Liver (tissue), 7 donors: ENCODE measurements at regions not wholly inside any gene's neighbourhood (a gene's known extent, or its start where the extent isn't known, plus 50 kb on each side); places are given as distances from the start of the nearest gene placed in this dataset.

ENCODE experiments used
- DNase-seq: peaks from one replicate; pipeline ENCODE4 v3.0.0-alpha.2; 2017; ENCODE audit warnings: low spot score
- H3K27ac ChIP-seq, 2 donors: one replicate each; pipeline ENCODE4 v1.7.0; 2013; ENCODE audit warnings: inconsistent platforms in 2 of 2, low read length in 2 of 2, control low read depth in 1 of 2, low read depth in 1 of 2, mild to moderate bottlenecking in 1 of 2
- H3K27me3 ChIP-seq, 4 donors: one replicate each; pipeline versions ENCODE4 v1.6.1 to v1.7.0; 2013; ENCODE audit warnings: low read length in 3 of 4, inconsistent platforms in 1 of 4, mild to moderate bottlenecking in 1 of 4, moderate library complexity in 1 of 4; ENCODE audit not compliant: control insufficient read depth in 4 of 4, insufficient read depth in 4 of 4
- H3K36me3 ChIP-seq, 4 donors: one replicate each; pipeline versions ENCODE4 v1.6.1 to v1.7.0; 2013; ENCODE audit warnings: low read length in 3 of 4, mild to moderate bottlenecking in 3 of 4, low read depth in 1 of 4, moderate library complexity in 1 of 4; ENCODE audit not compliant: control insufficient read depth in 4 of 4, insufficient read depth in 3 of 4
- H3K4me1 ChIP-seq, 4 donors: one replicate each; pipeline versions ENCODE4 v1.6.1 to v1.7.0; 2013; ENCODE audit warnings: low read length in 3 of 4, mild to moderate bottlenecking in 3 of 4, moderate library complexity in 1 of 4; ENCODE audit not compliant: control insufficient read depth in 4 of 4, insufficient read depth in 4 of 4
- H3K4me3 ChIP-seq, 3 donors: one replicate each; pipeline versions ENCODE4 v1.6.1 to v1.7.0; 2013; ENCODE audit warnings: low read length in 3 of 3, control low read depth in 1 of 3, low read depth in 1 of 3, mild to moderate bottlenecking in 1 of 3
- H3K9ac ChIP-seq, 2 donors: one replicate each; pipeline ENCODE4 v1.7.0; 2013; ENCODE audit warnings: low read length in 2 of 2, mild to moderate bottlenecking in 2 of 2, moderate library complexity in 2 of 2, control low read depth in 1 of 2, low read depth in 1 of 2
- H3K9me3 ChIP-seq, 4 donors: one replicate each; pipeline versions ENCODE4 v1.6.1 to v1.7.0; 2013; ENCODE audit warnings: low read length in 3 of 4; ENCODE audit not compliant: control insufficient read depth in 4 of 4
- EGR1 ChIP-seq, 2 donors: IDR thresholded peaks; 2 replicates each; pipeline ENCODE4 v1.6.1; 2016 to 2018; ENCODE audit warnings: antibody characterized with exemption in 2 of 2, low read depth in 2 of 2
- FOXA1 ChIP-seq: IDR thresholded peaks from 2 replicates; pipeline ENCODE4 v1.6.1; 2016; ENCODE audit warnings: antibody characterized with exemption
- FOXA2 ChIP-seq: IDR thresholded peaks from 2 replicates; pipeline ENCODE4 v1.6.1; 2016; ENCODE audit warnings: antibody characterized with exemption
- GABPA ChIP-seq, 2 donors: IDR thresholded peaks in 1 of 2; conservative IDR thresholded peaks in 1 of 2; 2 replicates each; pipeline ENCODE4 v1.6.1; 2016; ENCODE audit warnings: antibody characterized with exemption in 2 of 2, mild to moderate bottlenecking in 1 of 2, moderate library complexity in 1 of 2
- HNF4A ChIP-seq, 2 donors: conservative IDR thresholded peaks; 2 replicates each; pipeline ENCODE4 v1.6.1; 2016; ENCODE audit warnings: antibody characterized with exemption in 2 of 2, mild to moderate bottlenecking in 2 of 2
- JUND ChIP-seq, 2 donors: IDR thresholded peaks; 2 replicates each; pipeline ENCODE4 v1.6.1; 2016; ENCODE audit warnings: antibody characterized with exemption in 2 of 2
- NR2F2 ChIP-seq: IDR thresholded peaks from 2 replicates; pipeline ENCODE4 v1.6.1; 2016; ENCODE audit warnings: antibody characterized with exemption
- REST ChIP-seq: IDR thresholded peaks from 2 replicates; pipeline ENCODE4 v1.6.1; 2016; ENCODE audit warnings: antibody characterized with exemption, mild to moderate bottlenecking
- RXRA ChIP-seq, 2 donors: IDR thresholded peaks; 2 replicates each; pipeline ENCODE4 v1.6.1; 2017 to 2018; ENCODE audit warnings: antibody characterized with exemption in 2 of 2, mild to moderate bottlenecking in 1 of 2
- SP1 ChIP-seq: IDR thresholded peaks from 2 replicates; pipeline ENCODE4 v1.6.1; 2018; ENCODE audit warnings: antibody characterized with exemption, mild to moderate bottlenecking
- TAF1 ChIP-seq: conservative IDR thresholded peaks from 2 replicates; pipeline ENCODE4 v1.6.1; 2016; ENCODE audit warnings: antibody characterized with exemption, mild to moderate bottlenecking
- YY1 ChIP-seq: IDR thresholded peaks from 2 replicates; pipeline ENCODE4 v1.6.1; 2016; ENCODE audit warnings: antibody characterized with exemption, mild to moderate bottlenecking
- WGBS: extraction: QIAGEN DNeasy Blood & Tissue Kit; methylation state at CpG from one replicate; pipeline ENCODE4 v1.1.7; 2013; 5-methylcytosine and 5-hydroxymethylcytosine counted together
- TF ChIP-seq, protein P1 (sequence below): IDR thresholded peaks from 2 replicates; pipeline ENCODE4 v1.6.1; 2016; ENCODE audit warnings: antibody characterized with exemption
- TF ChIP-seq, protein P2 (sequence below): IDR thresholded peaks from 2 replicates; pipeline ENCODE4 v1.6.1; 2016; ENCODE audit warnings: antibody characterized with exemption
- donor health status: healthy.
- donor health status: healthy.
- donor health status: healthy.
- donor health status: healthy.

- TF ChIP-seq YY1 (no peak), RXRA (IDR thresholded peaks at IDR 0.05) (no peak), REST (no peak), FOXA2 (no peak), SP1 (no peak), TAF1 (no peak), GABPA (IDR thresholded peaks at IDR 0.05 in 1 of 2, conservative IDR thresholded peaks at IDR 0.05 in 1 of 2) (no peak), JUND (IDR thresholded peaks at IDR 0.05) (no peak), EGR1 (IDR thresholded peaks at IDR 0.05; ENCODE audit: low read depth in 2 of 2) (no peak)
- TF ChIP-seq, protein P1, sequence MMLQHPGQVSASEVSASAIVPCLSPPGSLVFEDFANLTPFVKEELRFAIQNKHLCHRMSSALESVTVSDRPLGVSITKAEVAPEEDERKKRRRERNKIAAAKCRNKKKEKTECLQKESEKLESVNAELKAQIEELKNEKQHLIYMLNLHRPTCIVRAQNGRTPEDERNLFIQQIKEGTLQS: no peak
- 77% methylated on average over 15 of the region's 15 CpGs for WGBS
- Histone ChIP-seq H3K27me3 (peaks cover 0 to 27% (median 2%) of the 10 kb centered on the region in 4 donors), H3K9ac (no peak overlapping the region), H3K27ac (no peak overlapping the region), H3K36me3 (no peaks in the 10 kb centered on the region), H3K4me3 (no peak overlapping the region), H3K4me1 (no peaks in the 10 kb centered on the region), H3K9me3 (no peaks in the 10 kb centered on the region)
- no peak for DNase-seq
These were observed 51.7 kb upstream of the FCN1 start for GRCh38 chr9:134969156-134970045.

- Histone ChIP-seq H3K9me3 (no peaks in the 10 kb centered on the region), H3K27ac (no peak overlapping the region), H3K4me3 (no peak overlapping the region), H3K9ac (no peak overlapping the region), H3K36me3 (no peaks in the 10 kb centered on the region), H3K4me1 (no peaks in the 10 kb centered on the region), H3K27me3 (peaks cover 0 to 27% (median 2%) of the 10 kb centered on the region in 4 donors)
- TF ChIP-seq NR2F2: no peak
- no peak for TF ChIP-seq FOXA1
- TF ChIP-seq HNF4A (conservative IDR thresholded peaks at IDR 0.05): no peak
- no peak for TF ChIP-seq SP1
- DNase-seq: no peak
- 77% methylated on average over 6 of the region's 6 CpGs for WGBS
These were observed 52.5 kb upstream of the FCN1 start for GRCh38 chr9:134970198-134970597.

DNA sequence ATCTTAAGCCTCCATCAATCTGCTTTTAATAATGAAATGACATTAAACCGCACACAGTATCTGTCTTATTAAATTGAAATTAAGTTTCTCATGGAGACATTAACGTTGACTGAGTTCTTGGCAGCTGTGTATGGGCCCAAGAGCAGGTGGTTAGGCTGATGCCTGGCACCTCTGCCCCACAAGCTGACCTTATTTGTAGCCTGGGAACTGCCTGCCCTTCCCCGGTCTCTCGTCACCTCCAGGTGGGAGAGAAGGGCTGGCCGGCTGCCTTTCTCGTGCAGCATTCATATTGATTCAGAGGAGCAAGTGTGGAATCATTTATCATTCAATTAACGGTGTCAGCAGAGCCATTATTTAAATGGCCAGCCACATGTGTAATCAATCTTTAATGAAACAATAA, 53.0 kb upstream of the FCN1 start:
- no peak for DNase-seq
- Histone ChIP-seq H3K9ac (no peak overlapping the region), H3K36me3 (no peaks in the 10 kb centered on the region), H3K4me1 (no peaks in the 10 kb centered on the region), H3K4me3 (no peak overlapping the region), H3K27me3 (peaks cover 0 to 27% (median 2%) of the 10 kb centered on the region in 4 donors), H3K9me3 (no peaks in the 10 kb centered on the region), H3K27ac (no peak overlapping the region)
- TF ChIP-seq NR2F2 (no peak), FOXA2 (no peak), YY1 (no peak)
- TF ChIP-seq, protein P2, sequence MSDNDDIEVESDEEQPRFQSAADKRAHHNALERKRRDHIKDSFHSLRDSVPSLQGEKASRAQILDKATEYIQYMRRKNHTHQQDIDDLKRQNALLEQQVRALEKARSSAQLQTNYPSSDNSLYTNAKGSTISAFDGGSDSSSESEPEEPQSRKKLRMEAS: no peak
- WGBS: 70% methylated on average over 7 of the region's 7 CpGs
